ENCODE measurements at regions not wholly inside any gene's neighbourhood (a gene's known extent, or its start where the extent isn't known, plus 50 kb on each side); places are given as distances from the start of the nearest gene placed in this dataset.
A peak's percentile ranks its signal among the peaks of the same experiment; 100 is the strongest.

DNA sequence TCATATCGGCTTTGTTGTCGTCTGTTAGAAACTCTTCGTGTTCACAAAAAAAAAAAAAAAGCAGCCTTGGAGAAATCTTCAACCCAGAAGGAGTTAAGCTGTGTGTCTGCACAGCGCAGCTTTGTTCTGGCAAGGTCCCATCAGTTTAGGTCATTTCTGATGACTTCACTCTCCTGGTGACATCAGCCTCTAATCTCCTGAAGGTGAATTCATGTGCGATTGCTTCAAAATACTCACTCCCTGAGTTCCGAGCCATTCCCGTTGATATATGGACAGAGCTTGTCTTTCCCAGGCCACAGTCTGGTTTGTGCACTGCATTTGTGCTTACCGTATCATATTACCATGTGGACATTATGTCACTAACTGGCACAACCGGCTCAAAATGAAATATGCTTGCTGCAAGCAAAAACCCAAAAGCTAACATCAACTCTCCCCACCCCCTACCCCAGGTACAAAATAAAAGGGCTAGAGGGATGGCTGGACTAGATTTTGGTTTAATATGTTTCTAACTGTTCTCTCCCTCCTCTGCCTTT, 342.4 kb downstream of the KCNRG start (continued):
- TF ChIP-seq ZNF837 (tag by site-specific recombination; IDR thresholded peaks at IDR 0.05) (no peak), ATF2 (tag by site-specific recombination; IDR thresholded peaks at IDR 0.05; ENCODE audit: low read depth) (peak; percentile 97), ZNF324 (tag by site-specific recombination; IDR thresholded peaks at IDR 0.05) (peak; percentile 98), YY2 (tag by site-specific recombination; IDR thresholded peaks at IDR 0.05) (no peak), PRDM1 (tag by site-specific recombination; IDR thresholded peaks at IDR 0.05) (peak; percentile 74), ZNF214 (tag by site-specific recombination; IDR thresholded peaks at IDR 0.05; ENCODE audit: borderline replicate concordance) (no peak), ZNF664 (tag by site-specific recombination; IDR thresholded peaks at IDR 0.05) (peak; percentile 78; the same call in 1 of the 2 replicates), ZNF654 (tag by site-specific recombination; IDR thresholded peaks at IDR 0.05; ENCODE audit: low read depth) (no peak), ZNF571 (tag by site-specific recombination; IDR thresholded peaks at IDR 0.05) (no peak), ZFHX2 (tag by site-specific recombination; conservative IDR thresholded peaks at IDR 0.05) (no peak), ZNF626 (tag by site-specific recombination; IDR thresholded peaks at IDR 0.05) (no peak), ZBTB17 (tag by site-specific recombination; IDR thresholded peaks at IDR 0.05) (peak; percentile 98), ZNF211 (tag by site-specific recombination; IDR thresholded peaks at IDR 0.05; ENCODE audit: low read depth) (no peak), ZNF561 (tag by site-specific recombination; IDR thresholded peaks at IDR 0.05; ENCODE audit: borderline replicate concordance) (peak; percentile 81), ZNF488 (tag by site-specific recombination; IDR thresholded peaks at IDR 0.05) (no peak), ZNF23 (tag by site-specific recombination; IDR thresholded peaks at IDR 0.05; ENCODE audit: borderline replicate concordance) (no peak), ZNF302 (tag by site-specific recombination; IDR thresholded peaks at IDR 0.05; ENCODE audit: low read depth) (no peak), RBAK (tag by site-specific recombination; IDR thresholded peaks at IDR 0.05) (no peak), ZNF26 (tag by site-specific recombination; IDR thresholded peaks at IDR 0.05) (no peak), ZNF266 (tag by site-specific recombination; IDR thresholded peaks at IDR 0.05; ENCODE audit: low read depth) (no peak), ZNF76 (tag by site-specific recombination; IDR thresholded peaks at IDR 0.05; ENCODE audit: borderline replicate concordance, low read depth) (peak; percentile 61; the same call in 1 of the 2 replicates), ZNF747 (tag by site-specific recombination; IDR thresholded peaks at IDR 0.05) (no peak)
- TF ChIP-seq, protein P1, sequence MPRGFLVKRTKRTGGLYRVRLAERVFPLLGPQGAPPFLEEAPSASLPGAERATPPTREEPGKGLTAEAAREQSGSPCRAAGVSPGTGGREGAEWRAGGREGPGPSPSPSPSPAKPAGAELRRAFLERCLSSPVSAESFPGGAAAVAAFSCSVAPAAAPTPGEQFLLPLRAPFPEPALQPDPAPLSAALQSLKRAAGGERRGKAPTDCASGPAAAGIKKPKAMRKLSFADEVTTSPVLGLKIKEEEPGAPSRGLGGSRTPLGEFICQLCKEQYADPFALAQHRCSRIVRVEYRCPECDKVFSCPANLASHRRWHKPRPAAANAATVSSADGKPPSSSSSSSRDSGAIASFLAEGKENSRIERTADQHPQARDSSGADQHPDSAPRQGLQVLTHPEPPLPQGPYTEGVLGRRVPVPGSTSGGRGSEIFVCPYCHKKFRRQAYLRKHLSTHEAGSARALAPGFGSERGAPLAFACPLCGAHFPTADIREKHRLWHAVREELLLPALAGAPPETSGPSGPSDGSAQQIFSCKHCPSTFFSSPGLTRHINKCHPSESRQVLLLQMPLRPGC (tag by site-specific recombination; IDR thresholded peaks at IDR 0.05) = peak; percentile 97
- TF ChIP-seq, protein P2, sequence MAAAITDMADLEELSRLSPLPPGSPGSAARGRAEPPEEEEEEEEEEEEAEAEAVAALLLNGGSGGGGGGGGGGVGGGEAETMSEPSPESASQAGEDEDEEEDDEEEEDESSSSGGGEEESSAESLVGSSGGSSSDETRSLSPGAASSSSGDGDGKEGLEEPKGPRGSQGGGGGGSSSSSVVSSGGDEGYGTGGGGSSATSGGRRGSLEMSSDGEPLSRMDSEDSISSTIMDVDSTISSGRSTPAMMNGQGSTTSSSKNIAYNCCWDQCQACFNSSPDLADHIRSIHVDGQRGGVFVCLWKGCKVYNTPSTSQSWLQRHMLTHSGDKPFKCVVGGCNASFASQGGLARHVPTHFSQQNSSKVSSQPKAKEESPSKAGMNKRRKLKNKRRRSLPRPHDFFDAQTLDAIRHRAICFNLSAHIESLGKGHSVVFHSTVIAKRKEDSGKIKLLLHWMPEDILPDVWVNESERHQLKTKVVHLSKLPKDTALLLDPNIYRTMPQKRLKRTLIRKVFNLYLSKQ (tag by site-specific recombination; IDR thresholded peaks at IDR 0.05; ENCODE audit: borderline replicate concordance) = no peak
- TF ChIP-seq, protein P3, sequence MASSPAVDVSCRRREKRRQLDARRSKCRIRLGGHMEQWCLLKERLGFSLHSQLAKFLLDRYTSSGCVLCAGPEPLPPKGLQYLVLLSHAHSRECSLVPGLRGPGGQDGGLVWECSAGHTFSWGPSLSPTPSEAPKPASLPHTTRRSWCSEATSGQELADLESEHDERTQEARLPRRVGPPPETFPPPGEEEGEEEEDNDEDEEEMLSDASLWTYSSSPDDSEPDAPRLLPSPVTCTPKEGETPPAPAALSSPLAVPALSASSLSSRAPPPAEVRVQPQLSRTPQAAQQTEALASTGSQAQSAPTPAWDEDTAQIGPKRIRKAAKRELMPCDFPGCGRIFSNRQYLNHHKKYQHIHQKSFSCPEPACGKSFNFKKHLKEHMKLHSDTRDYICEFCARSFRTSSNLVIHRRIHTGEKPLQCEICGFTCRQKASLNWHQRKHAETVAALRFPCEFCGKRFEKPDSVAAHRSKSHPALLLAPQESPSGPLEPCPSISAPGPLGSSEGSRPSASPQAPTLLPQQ (tag by site-specific recombination; IDR thresholded peaks at IDR 0.05) = peak; percentile 75
- TF ChIP-seq, protein P4, sequence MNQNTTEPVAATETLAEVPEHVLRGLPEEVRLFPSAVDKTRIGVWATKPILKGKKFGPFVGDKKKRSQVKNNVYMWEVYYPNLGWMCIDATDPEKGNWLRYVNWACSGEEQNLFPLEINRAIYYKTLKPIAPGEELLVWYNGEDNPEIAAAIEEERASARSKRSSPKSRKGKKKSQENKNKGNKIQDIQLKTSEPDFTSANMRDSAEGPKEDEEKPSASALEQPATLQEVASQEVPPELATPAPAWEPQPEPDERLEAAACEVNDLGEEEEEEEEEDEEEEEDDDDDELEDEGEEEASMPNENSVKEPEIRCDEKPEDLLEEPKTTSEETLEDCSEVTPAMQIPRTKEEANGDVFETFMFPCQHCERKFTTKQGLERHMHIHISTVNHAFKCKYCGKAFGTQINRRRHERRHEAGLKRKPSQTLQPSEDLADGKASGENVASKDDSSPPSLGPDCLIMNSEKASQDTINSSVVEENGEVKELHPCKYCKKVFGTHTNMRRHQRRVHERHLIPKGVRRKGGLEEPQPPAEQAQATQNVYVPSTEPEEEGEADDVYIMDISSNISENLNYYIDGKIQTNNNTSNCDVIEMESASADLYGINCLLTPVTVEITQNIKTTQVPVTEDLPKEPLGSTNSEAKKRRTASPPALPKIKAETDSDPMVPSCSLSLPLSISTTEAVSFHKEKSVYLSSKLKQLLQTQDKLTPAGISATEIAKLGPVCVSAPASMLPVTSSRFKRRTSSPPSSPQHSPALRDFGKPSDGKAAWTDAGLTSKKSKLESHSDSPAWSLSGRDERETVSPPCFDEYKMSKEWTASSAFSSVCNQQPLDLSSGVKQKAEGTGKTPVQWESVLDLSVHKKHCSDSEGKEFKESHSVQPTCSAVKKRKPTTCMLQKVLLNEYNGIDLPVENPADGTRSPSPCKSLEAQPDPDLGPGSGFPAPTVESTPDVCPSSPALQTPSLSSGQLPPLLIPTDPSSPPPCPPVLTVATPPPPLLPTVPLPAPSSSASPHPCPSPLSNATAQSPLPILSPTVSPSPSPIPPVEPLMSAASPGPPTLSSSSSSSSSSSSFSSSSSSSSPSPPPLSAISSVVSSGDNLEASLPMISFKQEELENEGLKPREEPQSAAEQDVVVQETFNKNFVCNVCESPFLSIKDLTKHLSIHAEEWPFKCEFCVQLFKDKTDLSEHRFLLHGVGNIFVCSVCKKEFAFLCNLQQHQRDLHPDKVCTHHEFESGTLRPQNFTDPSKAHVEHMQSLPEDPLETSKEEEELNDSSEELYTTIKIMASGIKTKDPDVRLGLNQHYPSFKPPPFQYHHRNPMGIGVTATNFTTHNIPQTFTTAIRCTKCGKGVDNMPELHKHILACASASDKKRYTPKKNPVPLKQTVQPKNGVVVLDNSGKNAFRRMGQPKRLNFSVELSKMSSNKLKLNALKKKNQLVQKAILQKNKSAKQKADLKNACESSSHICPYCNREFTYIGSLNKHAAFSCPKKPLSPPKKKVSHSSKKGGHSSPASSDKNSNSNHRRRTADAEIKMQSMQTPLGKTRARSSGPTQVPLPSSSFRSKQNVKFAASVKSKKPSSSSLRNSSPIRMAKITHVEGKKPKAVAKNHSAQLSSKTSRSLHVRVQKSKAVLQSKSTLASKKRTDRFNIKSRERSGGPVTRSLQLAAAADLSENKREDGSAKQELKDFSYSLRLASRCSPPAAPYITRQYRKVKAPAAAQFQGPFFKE (tag by site-specific recombination; IDR thresholded peaks at IDR 0.05; ENCODE audit: borderline replicate concordance) = no peak

All from HEK293 (cell line).